Neural cell (in vitro differentiated cells): ENCODE measurements at regions not wholly inside any gene's neighbourhood (a gene's known extent, or its start where the extent isn't known, plus 50 kb on each side); places are given as distances from the start of the nearest gene placed in this dataset.

Experiments used
- CTCF ChIP-seq: fragments of 450-650 bp; IDR thresholded peaks from 2 replicates; pipeline ENCODE4 v1.5.1; 2014; ENCODE audit warnings: antibody characterized with exemption, mild to moderate bottlenecking, moderate library complexity; ENCODE audit not compliant: poor library complexity, severe bottlenecking
- EP300 ChIP-seq: fragments of 450-650 bp; conservative IDR thresholded peaks from 2 replicates; pipeline ENCODE4 v1.6.1; 2014; ENCODE audit warnings: antibody characterized with exemption, mild to moderate bottlenecking, moderate library complexity; ENCODE audit not compliant: poor library complexity, severe bottlenecking

GRCh38 chr20:23180451-23180921 lies 94.4 kb upstream of the CD93 start:
- TF ChIP-seq CTCF (no peak), EP300 (no peak)
